ENCODE measurements at regions not wholly inside any gene's neighbourhood (a gene's known extent, or its start where the extent isn't known, plus 50 kb on each side); places are given as distances from the start of the nearest gene placed in this dataset.

DNA sequence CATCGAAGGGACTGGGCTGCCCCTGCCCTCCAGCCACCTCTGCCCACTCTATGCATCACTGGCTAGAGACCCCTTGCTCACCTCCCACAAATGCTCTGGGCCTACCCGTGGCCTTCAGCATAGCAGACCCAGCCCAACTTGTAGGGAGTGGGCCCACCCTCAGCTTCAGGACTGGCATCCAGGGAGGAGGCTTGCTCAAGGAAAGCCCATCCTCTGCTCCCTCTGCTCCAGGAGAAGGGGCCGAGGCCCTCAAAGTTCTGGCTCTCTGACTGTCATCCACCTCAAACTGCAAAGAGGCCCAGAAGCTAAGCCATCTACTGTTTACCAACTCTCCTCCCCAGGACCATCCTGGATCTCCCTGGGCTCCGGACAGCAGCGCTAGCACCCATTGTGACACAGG lies 84.5 kb downstream of the C5orf15 start:
- WGBS (ENCODE audit: insufficient coverage, insufficient replicate concordance, low lambda C conversion rate, missing lambda C conversion rate) = 47% methylated on average over 5 of the region's 5 CpGs
- Histone ChIP-seq H3K4me2 (ENCODE audit: control insufficient read depth, insufficient read depth) (no peak overlapping the region), H3K27me3 (replicated peaks in 1 of 2; ENCODE audit: control insufficient read depth in 2 of 2, insufficient read depth in 2 of 2, low read length in 1 of 2) (peaks cover 0 to 2% of the 10 kb centered on the region in 2 experiments; a peak in 1 of 4 replicates), H3K4me1 (ENCODE audit: control insufficient read depth, insufficient read depth, low read length) (no peaks in the 10 kb centered on the region), H3K79me2 (ENCODE audit: control insufficient read depth, insufficient read depth, low read length) (no peaks in the 10 kb centered on the region), H2AFZ (ENCODE audit: control insufficient read depth, low read depth, low read length) (no peak overlapping the region), H3K9ac (ENCODE audit: control insufficient read depth, insufficient read depth, low read length) (no peak overlapping the region), H3K36me3 (ENCODE audit: control insufficient read depth in 2 of 2, insufficient read depth in 2 of 2, low read length in 1 of 2) (no peaks in the 10 kb centered on the region), H3K27ac (ENCODE audit: control insufficient read depth, insufficient read depth) (no peak overlapping the region), H4K20me1 (ENCODE audit: control insufficient read depth, insufficient read depth) (no peaks in the 10 kb centered on the region), H3K4me3 (no peak overlapping the region), H3K9me3 (replicated peaks; ENCODE audit: control insufficient read depth, insufficient read depth, low read length) (no peaks in the 10 kb centered on the region)
- no peak for ATAC-seq
- RAD21 ChIA-PET (ENCODE audit: unreplicated experiment) = no interaction called here
- POLR2A ChIA-PET = no interaction called here
- CTCF ChIA-PET = interaction anchor here (7.1 kb wide), 1 partner anchor 14 kb away, joined by 41 read pairs; no protein-coding TSS in a partner anchor
- DNase-seq (ENCODE audit: low read depth, low spot score) = no peak
- TF ChIP-seq CHD1 (IDR thresholded peaks at IDR 0.05; ENCODE audit: low read depth, low read length) = no peak
- no peak for TF ChIP-seq YBX1 (IDR thresholded peaks at IDR 0.05)
- no peak for TF ChIP-seq CHD2 (IDR thresholded peaks at IDR 0.05; ENCODE audit: borderline replicate concordance, low read depth, low read length)
- TF ChIP-seq, protein P1, sequence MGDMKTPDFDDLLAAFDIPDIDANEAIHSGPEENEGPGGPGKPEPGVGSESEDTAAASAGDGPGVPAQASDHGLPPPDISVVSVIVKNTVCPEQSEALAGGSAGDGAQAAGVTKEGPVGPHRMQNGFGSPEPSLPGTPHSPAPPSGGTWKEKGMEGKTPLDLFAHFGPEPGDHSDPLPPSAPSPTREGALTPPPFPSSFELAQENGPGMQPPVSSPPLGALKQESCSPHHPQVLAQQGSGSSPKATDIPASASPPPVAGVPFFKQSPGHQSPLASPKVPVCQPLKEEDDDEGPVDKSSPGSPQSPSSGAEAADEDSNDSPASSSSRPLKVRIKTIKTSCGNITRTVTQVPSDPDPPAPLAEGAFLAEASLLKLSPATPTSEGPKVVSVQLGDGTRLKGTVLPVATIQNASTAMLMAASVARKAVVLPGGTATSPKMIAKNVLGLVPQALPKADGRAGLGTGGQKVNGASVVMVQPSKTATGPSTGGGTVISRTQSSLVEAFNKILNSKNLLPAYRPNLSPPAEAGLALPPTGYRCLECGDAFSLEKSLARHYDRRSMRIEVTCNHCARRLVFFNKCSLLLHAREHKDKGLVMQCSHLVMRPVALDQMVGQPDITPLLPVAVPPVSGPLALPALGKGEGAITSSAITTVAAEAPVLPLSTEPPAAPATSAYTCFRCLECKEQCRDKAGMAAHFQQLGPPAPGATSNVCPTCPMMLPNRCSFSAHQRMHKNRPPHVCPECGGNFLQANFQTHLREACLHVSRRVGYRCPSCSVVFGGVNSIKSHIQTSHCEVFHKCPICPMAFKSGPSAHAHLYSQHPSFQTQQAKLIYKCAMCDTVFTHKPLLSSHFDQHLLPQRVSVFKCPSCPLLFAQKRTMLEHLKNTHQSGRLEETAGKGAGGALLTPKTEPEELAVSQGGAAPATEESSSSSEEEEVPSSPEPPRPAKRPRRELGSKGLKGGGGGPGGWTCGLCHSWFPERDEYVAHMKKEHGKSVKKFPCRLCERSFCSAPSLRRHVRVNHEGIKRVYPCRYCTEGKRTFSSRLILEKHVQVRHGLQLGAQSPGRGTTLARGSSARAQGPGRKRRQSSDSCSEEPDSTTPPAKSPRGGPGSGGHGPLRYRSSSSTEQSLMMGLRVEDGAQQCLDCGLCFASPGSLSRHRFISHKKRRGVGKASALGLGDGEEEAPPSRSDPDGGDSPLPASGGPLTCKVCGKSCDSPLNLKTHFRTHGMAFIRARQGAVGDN (IDR thresholded peaks at IDR 0.05) = no peak
- no peak for TF ChIP-seq YY1 (IDR thresholded peaks at IDR 0.05; ENCODE audit: low read depth, low read length)
- TF ChIP-seq, protein P2, sequence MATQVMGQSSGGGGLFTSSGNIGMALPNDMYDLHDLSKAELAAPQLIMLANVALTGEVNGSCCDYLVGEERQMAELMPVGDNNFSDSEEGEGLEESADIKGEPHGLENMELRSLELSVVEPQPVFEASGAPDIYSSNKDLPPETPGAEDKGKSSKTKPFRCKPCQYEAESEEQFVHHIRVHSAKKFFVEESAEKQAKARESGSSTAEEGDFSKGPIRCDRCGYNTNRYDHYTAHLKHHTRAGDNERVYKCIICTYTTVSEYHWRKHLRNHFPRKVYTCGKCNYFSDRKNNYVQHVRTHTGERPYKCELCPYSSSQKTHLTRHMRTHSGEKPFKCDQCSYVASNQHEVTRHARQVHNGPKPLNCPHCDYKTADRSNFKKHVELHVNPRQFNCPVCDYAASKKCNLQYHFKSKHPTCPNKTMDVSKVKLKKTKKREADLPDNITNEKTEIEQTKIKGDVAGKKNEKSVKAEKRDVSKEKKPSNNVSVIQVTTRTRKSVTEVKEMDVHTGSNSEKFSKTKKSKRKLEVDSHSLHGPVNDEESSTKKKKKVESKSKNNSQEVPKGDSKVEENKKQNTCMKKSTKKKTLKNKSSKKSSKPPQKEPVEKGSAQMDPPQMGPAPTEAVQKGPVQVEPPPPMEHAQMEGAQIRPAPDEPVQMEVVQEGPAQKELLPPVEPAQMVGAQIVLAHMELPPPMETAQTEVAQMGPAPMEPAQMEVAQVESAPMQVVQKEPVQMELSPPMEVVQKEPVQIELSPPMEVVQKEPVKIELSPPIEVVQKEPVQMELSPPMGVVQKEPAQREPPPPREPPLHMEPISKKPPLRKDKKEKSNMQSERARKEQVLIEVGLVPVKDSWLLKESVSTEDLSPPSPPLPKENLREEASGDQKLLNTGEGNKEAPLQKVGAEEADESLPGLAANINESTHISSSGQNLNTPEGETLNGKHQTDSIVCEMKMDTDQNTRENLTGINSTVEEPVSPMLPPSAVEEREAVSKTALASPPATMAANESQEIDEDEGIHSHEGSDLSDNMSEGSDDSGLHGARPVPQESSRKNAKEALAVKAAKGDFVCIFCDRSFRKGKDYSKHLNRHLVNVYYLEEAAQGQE (IDR thresholded peaks at IDR 0.05; ENCODE audit: low read depth, low read length) = no peak
- no peak for TF ChIP-seq CREB1 (IDR thresholded peaks at IDR 0.05; ENCODE audit: low read depth)
- no peak for TF ChIP-seq POLR2A (IDR thresholded peaks at IDR 0.05; ENCODE audit: low read depth, low read length)
- TF ChIP-seq ZSCAN29 (IDR thresholded peaks at IDR 0.05) = no peak
- TF ChIP-seq EZH2 (IDR thresholded peaks at IDR 0.05; ENCODE audit: borderline replicate concordance, control insufficient read depth, low read depth, low read length) = no peak
- TF ChIP-seq, protein P3, sequence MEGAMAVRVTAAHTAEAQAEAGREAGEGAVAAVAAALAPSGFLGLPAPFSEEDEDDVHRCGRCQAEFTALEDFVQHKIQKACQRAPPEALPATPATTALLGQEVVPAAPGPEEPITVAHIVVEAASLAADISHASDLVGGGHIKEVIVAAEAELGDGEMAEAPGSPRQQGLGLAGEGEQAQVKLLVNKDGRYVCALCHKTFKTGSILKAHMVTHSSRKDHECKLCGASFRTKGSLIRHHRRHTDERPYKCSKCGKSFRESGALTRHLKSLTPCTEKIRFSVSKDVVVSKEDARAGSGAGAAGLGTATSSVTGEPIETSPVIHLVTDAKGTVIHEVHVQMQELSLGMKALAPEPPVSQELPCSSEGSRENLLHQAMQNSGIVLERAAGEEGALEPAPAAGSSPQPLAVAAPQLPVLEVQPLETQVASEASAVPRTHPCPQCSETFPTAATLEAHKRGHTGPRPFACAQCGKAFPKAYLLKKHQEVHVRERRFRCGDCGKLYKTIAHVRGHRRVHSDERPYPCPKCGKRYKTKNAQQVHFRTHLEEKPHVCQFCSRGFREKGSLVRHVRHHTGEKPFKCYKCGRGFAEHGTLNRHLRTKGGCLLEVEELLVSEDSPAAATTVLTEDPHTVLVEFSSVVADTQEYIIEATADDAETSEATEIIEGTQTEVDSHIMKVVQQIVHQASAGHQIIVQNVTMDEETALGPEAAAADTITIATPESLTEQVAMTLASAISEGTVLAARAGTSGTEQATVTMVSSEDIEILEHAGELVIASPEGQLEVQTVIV (IDR thresholded peaks at IDR 0.05; ENCODE audit: borderline replicate concordance, partially characterized antibody) = no peak
- TF ChIP-seq CBX3 (IDR thresholded peaks at IDR 0.05; ENCODE audit: borderline replicate concordance, low read depth) = no peak
- no peak for TF ChIP-seq STAT1 (conservative IDR thresholded peaks at IDR 0.05)
- TF ChIP-seq HDAC6 (IDR thresholded peaks at IDR 0.05; ENCODE audit: unreplicated experiment) = no peak
- TF ChIP-seq WRNIP1 (IDR thresholded peaks at IDR 0.05; ENCODE audit: borderline replicate concordance, low read depth, low read length) = no peak
- no peak for TF ChIP-seq SMAD1 (IDR thresholded peaks at IDR 0.05; ENCODE audit: low read depth, partially characterized antibody)
- SMC1A ChIA-PET (ENCODE audit: uncharacterized antibody, unreplicated experiment) = interaction anchor here (1.4 kb wide), 1 partner anchor 17 kb away, joined by 4 read pairs; no protein-coding TSS in a partner anchor
- intact Hi-C loops (cut with micrococcal nuclease; ENCODE audit: unreplicated experiment) (no loop called here), in situ Hi-C loops (cut with MboI) (no loop called here)
- no peak for FAIRE-seq
- BruUV-seq (replicated peaks) = no TSS peak
